Esophagus (tissue), 2 donors: ENCODE measurements at regions not wholly inside any gene's neighbourhood (a gene's known extent, or its start where the extent isn't known, plus 50 kb on each side); places are given as distances from the start of the nearest gene placed in this dataset.

Experiments used
- H3K27ac ChIP-seq, 2 donors: one replicate each; pipeline ENCODE4 v1.5.1; 2013; ENCODE audit warnings: low read depth in 2 of 2, mild to moderate bottlenecking in 2 of 2, inconsistent platforms in 1 of 2, low read length in 1 of 2, moderate library complexity in 1 of 2
- H3K27me3 ChIP-seq, 2 donors: one replicate each; pipeline ENCODE4 v1.6.1; 2013; ENCODE audit warnings: low read length in 2 of 2, control low read depth in 1 of 2, mild to moderate bottlenecking in 1 of 2; ENCODE audit not compliant: insufficient read depth in 2 of 2, control insufficient read depth in 1 of 2
- H3K36me3 ChIP-seq, 2 donors: one replicate each; pipeline ENCODE4 v1.6.1; 2013; ENCODE audit warnings: low read length in 1 of 2; ENCODE audit not compliant: control insufficient read depth in 2 of 2, insufficient read depth in 2 of 2
- H3K4me1 ChIP-seq, 2 donors: one replicate each; pipeline ENCODE4 v1.6.1; 2013; ENCODE audit warnings: low read length in 1 of 2; ENCODE audit not compliant: control insufficient read depth in 2 of 2, insufficient read depth in 2 of 2
- H3K4me3 ChIP-seq, 2 donors: one replicate each; pipeline ENCODE4 v1.5.1; 2013; ENCODE audit warnings: low read length in 2 of 2, mild to moderate bottlenecking in 2 of 2, low read depth in 1 of 2, moderate library complexity in 1 of 2
- H3K9me3 ChIP-seq, 2 donors: one replicate each; pipeline ENCODE4 v1.6.1; 2013; ENCODE audit warnings: mild to moderate bottlenecking in 2 of 2, low read depth in 1 of 2, low read length in 1 of 2, moderate library complexity in 1 of 2; ENCODE audit not compliant: control insufficient read depth in 2 of 2, insufficient read depth in 1 of 2
- WGBS, 2 donors: extraction: QIAGEN DNeasy Blood & Tissue Kit; methylation state at CpG; one replicate each; pipeline ENCODE4 v1.1.7; 2013; 5-methylcytosine and 5-hydroxymethylcytosine counted together
- donor health status: healthy with polysubstance abuse.
- donor health status: Bipolar disorder and iron deficiency.

GRCh38 chr12:34354239-34355200 is 332.2 kb downstream of the ALG10 start:
- 64 to 70% methylated on average over 54 to 55 of the region's 55 CpGs for WGBS, 2 donors
- Histone ChIP-seq H3K27me3 (peaks cover 0 to 2% of the 10 kb centered on the region in 2 donors), H3K9me3 (peaks cover 67 to 73% of the 10 kb centered on the region in 2 donors)

GRCh38 chr12:34356233-34356987 is 334.1 kb downstream of the ALG10 start:
- WGBS, 2 donors: 75 to 76% methylated on average over 39 of the region's 39 CpGs
- Histone ChIP-seq H3K4me1 (no peaks in the 10 kb centered on the region), H3K4me3 (no peak overlapping the region), H3K9me3 (peaks cover 63 to 79% of the 10 kb centered on the region in 2 donors), H3K36me3 (no peaks in the 10 kb centered on the region), H3K27ac (no peak overlapping the region), H3K27me3 (no peaks in the 10 kb centered on the region)

More at GRCh38 chr12:34354239-34355200, 332.2 kb downstream of the ALG10 start:
- H3K27ac ChIP-seq: no peak overlapping the region
- H3K36me3 ChIP-seq: no peaks in the 10 kb centered on the region
- H3K4me3 ChIP-seq: no peak overlapping the region
- H3K4me1 ChIP-seq: no peaks in the 10 kb centered on the region

- Histone ChIP-seq H3K36me3 (no peaks in the 10 kb centered on the region), H3K4me3 (no peak overlapping the region), H3K27ac (no peak overlapping the region), H3K27me3 (no peaks in the 10 kb centered on the region), H3K9me3 (peaks cover 71 to 85% of the 10 kb centered on the region in 2 donors), H3K4me1 (no peaks in the 10 kb centered on the region)
- WGBS, 2 donors: 52 to 55% methylated on average over 20 of the region's 20 CpGs
These were observed 335.5 kb downstream of the ALG10 start for GRCh38 chr12:34357791-34358190.

GRCh38 chr12:34358198-34358597 is 335.9 kb downstream of the ALG10 start:
- H3K4me1 ChIP-seq: no peaks in the 10 kb centered on the region
- peaks cover 67 to 85% of the 10 kb centered on the region in 2 donors for H3K9me3 ChIP-seq
- no peaks in the 10 kb centered on the region for H3K27me3 ChIP-seq
- H3K27ac ChIP-seq: no peak overlapping the region
- 57 to 61% methylated on average over 17 to 18 of the region's 18 CpGs for WGBS, 2 donors
- H3K36me3 ChIP-seq: no peaks in the 10 kb centered on the region
- H3K4me3 ChIP-seq: no peak overlapping the region

- WGBS, 2 donors: 51 to 56% methylated on average over 26 to 30 of the region's 30 CpGs
- Histone ChIP-seq H3K4me1 (no peaks in the 10 kb centered on the region), H3K27ac (no peak overlapping the region), H3K9me3 (peaks cover 67 to 85% of the 10 kb centered on the region in 2 donors), H3K36me3 (no peaks in the 10 kb centered on the region), H3K27me3 (no peaks in the 10 kb centered on the region), H3K4me3 (no peak overlapping the region)
These were observed 339.5 kb downstream of the ALG10 start for GRCh38 chr12:34361721-34362316.

- no peak overlapping the region for H3K27ac ChIP-seq
- WGBS, 2 donors: 66 to 68% methylated on average over 39 of the region's 39 CpGs
- no peak overlapping the region for H3K4me3 ChIP-seq
- peaks cover 67 to 88% of the 10 kb centered on the region in 2 donors for H3K9me3 ChIP-seq
- no peaks in the 10 kb centered on the region for H3K36me3 ChIP-seq
- H3K4me1 ChIP-seq: no peaks in the 10 kb centered on the region
- H3K27me3 ChIP-seq: no peaks in the 10 kb centered on the region
These were observed 340.9 kb downstream of the ALG10 start for GRCh38 chr12:34363050-34363673.

- Histone ChIP-seq H3K27ac (no peak overlapping the region), H3K36me3 (no peaks in the 10 kb centered on the region), H3K4me1 (no peaks in the 10 kb centered on the region), H3K9me3 (peaks cover 60 to 93% of the 10 kb centered on the region in 2 donors), H3K4me3 (no peak overlapping the region), H3K27me3 (no peaks in the 10 kb centered on the region)
- 55 to 72% methylated on average over 15 of the region's 15 CpGs for WGBS, 2 donors
These were observed 345.8 kb downstream of the ALG10 start for GRCh38 chr12:34368079-34368478.

GRCh38 chr12:34371050-34371449 is 348.8 kb downstream of the ALG10 start:
- Histone ChIP-seq H3K27ac (no peak overlapping the region), H3K27me3 (no peaks in the 10 kb centered on the region), H3K4me1 (no peaks in the 10 kb centered on the region), H3K36me3 (no peaks in the 10 kb centered on the region), H3K4me3 (no peak overlapping the region), H3K9me3 (peaks cover 59 to 94% of the 10 kb centered on the region in 2 donors)
- WGBS, 2 donors: 63 to 64% methylated on average over 17 of the region's 17 CpGs

- H3K9me3 ChIP-seq: peaks cover 59 to 92% of the 10 kb centered on the region in 2 donors
- H3K27ac ChIP-seq: no peak overlapping the region
- no peaks in the 10 kb centered on the region for H3K27me3 ChIP-seq
- H3K36me3 ChIP-seq: no peaks in the 10 kb centered on the region
- H3K4me3 ChIP-seq: no peak overlapping the region
- 55 to 60% methylated on average over 21 of the region's 21 CpGs for WGBS, 2 donors
- no peaks in the 10 kb centered on the region for H3K4me1 ChIP-seq
These were observed 349.7 kb downstream of the ALG10 start for GRCh38 chr12:34372003-34372402.
